Progenitor cell of endocrine pancreas (in vitro differentiated cells): ENCODE measurements at regions not wholly inside any gene's neighbourhood (a gene's known extent, or its start where the extent isn't known, plus 50 kb on each side); places are given as distances from the start of the nearest gene placed in this dataset.

Source experiments
- DNase-seq: peaks from one replicate; pipeline ENCODE4 v3.0.0; 2021; ENCODE audit warnings: low spot score; ENCODE audit not compliant: unreplicated experiment
- H3K27ac Mint-ChIP-seq: 2 replicates; pipeline ENCODE4 v1.8.0; 2021; ENCODE audit warnings: mild to moderate bottlenecking, moderate library complexity, mixed read lengths
- H3K27me3 Mint-ChIP-seq: 2 replicates; pipeline ENCODE4 v1.8.0; 2021; ENCODE audit warnings: mixed read lengths
- H3K36me3 Mint-ChIP-seq: 2 replicates; pipeline ENCODE4 v1.8.0; 2022; ENCODE audit warnings: mixed read lengths; ENCODE audit not compliant: insufficient read depth
- H3K4me1 Mint-ChIP-seq: 2 replicates; pipeline ENCODE4 v1.8.0; 2021; ENCODE audit warnings: low read depth, mixed read lengths
- H3K4me3 Mint-ChIP-seq: 2 replicates; pipeline ENCODE4 v1.8.0; 2021; ENCODE audit warnings: low read depth, mild to moderate bottlenecking, moderate library complexity, mixed read lengths
- H3K9me3 Mint-ChIP-seq: 2 replicates; pipeline ENCODE4 v1.8.0; 2021; ENCODE audit warnings: low read depth, mixed read lengths
- TF ChIP-seq, protein P1 (sequence below): fragments of 200-600 bp; sonication (generic); IDR thresholded peaks from one replicate; pipeline ENCODE4 v1.5.0; 2021; ENCODE audit warnings: antibody characterized with exemption, mild to moderate bottlenecking; ENCODE audit not compliant: unreplicated experiment

GRCh38 chr4:85423431-85423830 lies 51.5 kb upstream of the ARHGAP24 start:
- no peak overlapping the region for H3K27ac Mint-ChIP-seq
- no peaks in the 10 kb centered on the region for H3K36me3 Mint-ChIP-seq
- H3K9me3 Mint-ChIP-seq, result no peaks in the 10 kb centered on the region
- TF ChIP-seq, protein P1, sequence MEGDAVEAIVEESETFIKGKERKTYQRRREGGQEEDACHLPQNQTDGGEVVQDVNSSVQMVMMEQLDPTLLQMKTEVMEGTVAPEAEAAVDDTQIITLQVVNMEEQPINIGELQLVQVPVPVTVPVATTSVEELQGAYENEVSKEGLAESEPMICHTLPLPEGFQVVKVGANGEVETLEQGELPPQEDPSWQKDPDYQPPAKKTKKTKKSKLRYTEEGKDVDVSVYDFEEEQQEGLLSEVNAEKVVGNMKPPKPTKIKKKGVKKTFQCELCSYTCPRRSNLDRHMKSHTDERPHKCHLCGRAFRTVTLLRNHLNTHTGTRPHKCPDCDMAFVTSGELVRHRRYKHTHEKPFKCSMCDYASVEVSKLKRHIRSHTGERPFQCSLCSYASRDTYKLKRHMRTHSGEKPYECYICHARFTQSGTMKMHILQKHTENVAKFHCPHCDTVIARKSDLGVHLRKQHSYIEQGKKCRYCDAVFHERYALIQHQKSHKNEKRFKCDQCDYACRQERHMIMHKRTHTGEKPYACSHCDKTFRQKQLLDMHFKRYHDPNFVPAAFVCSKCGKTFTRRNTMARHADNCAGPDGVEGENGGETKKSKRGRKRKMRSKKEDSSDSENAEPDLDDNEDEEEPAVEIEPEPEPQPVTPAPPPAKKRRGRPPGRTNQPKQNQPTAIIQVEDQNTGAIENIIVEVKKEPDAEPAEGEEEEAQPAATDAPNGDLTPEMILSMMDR, result no peak
- no peak overlapping the region for H3K4me3 Mint-ChIP-seq
- H3K27me3 Mint-ChIP-seq, result no peaks in the 10 kb centered on the region
- H3K4me1 Mint-ChIP-seq, result no peaks in the 10 kb centered on the region
- DNase-seq, result no peak
